Neural cell (in vitro differentiated cells): ENCODE measurements at regions not wholly inside any gene's neighbourhood (a gene's known extent, or its start where the extent isn't known, plus 50 kb on each side); places are given as distances from the start of the nearest gene placed in this dataset.

ENCODE experiments used
- EP300 ChIP-seq: fragments of 450-650 bp; conservative IDR thresholded peaks from 2 replicates; pipeline ENCODE4 v1.6.1; 2014; ENCODE audit warnings: antibody characterized with exemption, mild to moderate bottlenecking, moderate library complexity; ENCODE audit not compliant: poor library complexity, severe bottlenecking
- EZH2 ChIP-seq: fragments of 200-600, 300-800 bp; shearing (Covaris generic), sonication (generic); IDR thresholded peaks from 2 replicates; pipeline ENCODE4 v1.6.1; 2014; ENCODE audit warnings: antibody characterized with exemption, low read length, borderline replicate concordance, mild to moderate bottlenecking; ENCODE audit not compliant: insufficient read depth, poor library complexity, severe bottlenecking
- MXI1 ChIP-seq: fragments of 450-650 bp; conservative IDR thresholded peaks from 2 replicates; pipeline ENCODE4 v1.6.1; 2014; ENCODE audit warnings: antibody characterized with exemption, mild to moderate bottlenecking; ENCODE audit not compliant: poor library complexity, severe bottlenecking
- POLR2AphosphoS5 ChIP-seq: IDR thresholded peaks from 2 replicates; pipeline ENCODE4 v1.6.1; 2012
- RAD21 ChIP-seq: fragments of 450-650 bp; conservative IDR thresholded peaks from 2 replicates; pipeline ENCODE4 v1.6.1; 2014; ENCODE audit warnings: antibody characterized with exemption, mild to moderate bottlenecking, moderate library complexity
- SMC3 ChIP-seq: fragments of 450-650 bp; conservative IDR thresholded peaks from 2 replicates; pipeline ENCODE4 v1.6.1; 2014; ENCODE audit warnings: antibody characterized with exemption, mild to moderate bottlenecking, moderate library complexity; ENCODE audit not compliant: poor library complexity
- TAF1 ChIP-seq: IDR thresholded peaks from 2 replicates; pipeline ENCODE4 v1.6.1; 2012; ENCODE audit warnings: low read depth
- TF ChIP-seq, protein P1 (sequence below): fragments of 450-650 bp; IDR thresholded peaks from 2 replicates; pipeline ENCODE4 v1.5.1; 2014; ENCODE audit warnings: antibody characterized with exemption, mild to moderate bottlenecking, moderate library complexity; ENCODE audit not compliant: poor library complexity, severe bottlenecking
- TF ChIP-seq, protein P2 (sequence below): IDR thresholded peaks from 2 replicates; pipeline ENCODE4 v1.6.1; 2012; ENCODE audit warnings: borderline replicate concordance

DNA sequence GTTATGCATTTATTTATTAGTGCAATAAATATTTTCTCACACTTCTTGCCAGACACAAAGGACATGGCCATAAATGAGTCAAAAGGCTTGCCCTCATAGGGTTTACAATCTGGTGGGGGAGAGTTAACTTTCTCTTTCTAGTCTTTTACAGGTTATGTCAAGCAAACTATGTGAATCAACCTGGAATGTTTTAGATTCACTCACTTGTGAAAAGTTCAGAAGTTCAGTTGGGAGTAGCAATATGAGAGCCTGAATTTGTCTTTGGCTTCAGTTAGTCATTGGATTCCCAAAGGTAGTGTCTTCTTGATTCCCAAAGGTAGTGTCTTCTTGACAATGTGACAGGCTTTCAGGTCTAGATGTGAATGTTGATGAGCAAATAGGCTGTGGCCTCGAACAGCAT lies 264.8 kb downstream of the SOX2 start:
- TF ChIP-seq, protein P1, sequence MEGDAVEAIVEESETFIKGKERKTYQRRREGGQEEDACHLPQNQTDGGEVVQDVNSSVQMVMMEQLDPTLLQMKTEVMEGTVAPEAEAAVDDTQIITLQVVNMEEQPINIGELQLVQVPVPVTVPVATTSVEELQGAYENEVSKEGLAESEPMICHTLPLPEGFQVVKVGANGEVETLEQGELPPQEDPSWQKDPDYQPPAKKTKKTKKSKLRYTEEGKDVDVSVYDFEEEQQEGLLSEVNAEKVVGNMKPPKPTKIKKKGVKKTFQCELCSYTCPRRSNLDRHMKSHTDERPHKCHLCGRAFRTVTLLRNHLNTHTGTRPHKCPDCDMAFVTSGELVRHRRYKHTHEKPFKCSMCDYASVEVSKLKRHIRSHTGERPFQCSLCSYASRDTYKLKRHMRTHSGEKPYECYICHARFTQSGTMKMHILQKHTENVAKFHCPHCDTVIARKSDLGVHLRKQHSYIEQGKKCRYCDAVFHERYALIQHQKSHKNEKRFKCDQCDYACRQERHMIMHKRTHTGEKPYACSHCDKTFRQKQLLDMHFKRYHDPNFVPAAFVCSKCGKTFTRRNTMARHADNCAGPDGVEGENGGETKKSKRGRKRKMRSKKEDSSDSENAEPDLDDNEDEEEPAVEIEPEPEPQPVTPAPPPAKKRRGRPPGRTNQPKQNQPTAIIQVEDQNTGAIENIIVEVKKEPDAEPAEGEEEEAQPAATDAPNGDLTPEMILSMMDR: no peak
- TF ChIP-seq RAD21 (no peak), EZH2 (no peak), POLR2AphosphoS5 (no peak), EP300 (no peak), SMC3 (no peak), TAF1 (no peak), MXI1 (no peak)
- TF ChIP-seq, protein P2, sequence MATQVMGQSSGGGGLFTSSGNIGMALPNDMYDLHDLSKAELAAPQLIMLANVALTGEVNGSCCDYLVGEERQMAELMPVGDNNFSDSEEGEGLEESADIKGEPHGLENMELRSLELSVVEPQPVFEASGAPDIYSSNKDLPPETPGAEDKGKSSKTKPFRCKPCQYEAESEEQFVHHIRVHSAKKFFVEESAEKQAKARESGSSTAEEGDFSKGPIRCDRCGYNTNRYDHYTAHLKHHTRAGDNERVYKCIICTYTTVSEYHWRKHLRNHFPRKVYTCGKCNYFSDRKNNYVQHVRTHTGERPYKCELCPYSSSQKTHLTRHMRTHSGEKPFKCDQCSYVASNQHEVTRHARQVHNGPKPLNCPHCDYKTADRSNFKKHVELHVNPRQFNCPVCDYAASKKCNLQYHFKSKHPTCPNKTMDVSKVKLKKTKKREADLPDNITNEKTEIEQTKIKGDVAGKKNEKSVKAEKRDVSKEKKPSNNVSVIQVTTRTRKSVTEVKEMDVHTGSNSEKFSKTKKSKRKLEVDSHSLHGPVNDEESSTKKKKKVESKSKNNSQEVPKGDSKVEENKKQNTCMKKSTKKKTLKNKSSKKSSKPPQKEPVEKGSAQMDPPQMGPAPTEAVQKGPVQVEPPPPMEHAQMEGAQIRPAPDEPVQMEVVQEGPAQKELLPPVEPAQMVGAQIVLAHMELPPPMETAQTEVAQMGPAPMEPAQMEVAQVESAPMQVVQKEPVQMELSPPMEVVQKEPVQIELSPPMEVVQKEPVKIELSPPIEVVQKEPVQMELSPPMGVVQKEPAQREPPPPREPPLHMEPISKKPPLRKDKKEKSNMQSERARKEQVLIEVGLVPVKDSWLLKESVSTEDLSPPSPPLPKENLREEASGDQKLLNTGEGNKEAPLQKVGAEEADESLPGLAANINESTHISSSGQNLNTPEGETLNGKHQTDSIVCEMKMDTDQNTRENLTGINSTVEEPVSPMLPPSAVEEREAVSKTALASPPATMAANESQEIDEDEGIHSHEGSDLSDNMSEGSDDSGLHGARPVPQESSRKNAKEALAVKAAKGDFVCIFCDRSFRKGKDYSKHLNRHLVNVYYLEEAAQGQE: no peak
